ENCODE measurements at regions not wholly inside any gene's neighbourhood (a gene's known extent, or its start where the extent isn't known, plus 50 kb on each side); places are given as distances from the start of the nearest gene placed in this dataset.
"Not testable (repeated sequence)": the region's sequence is repeated elsewhere in the genome, so short reads cannot be mapped to it uniquely, and the experiment has no call there.

DNA sequence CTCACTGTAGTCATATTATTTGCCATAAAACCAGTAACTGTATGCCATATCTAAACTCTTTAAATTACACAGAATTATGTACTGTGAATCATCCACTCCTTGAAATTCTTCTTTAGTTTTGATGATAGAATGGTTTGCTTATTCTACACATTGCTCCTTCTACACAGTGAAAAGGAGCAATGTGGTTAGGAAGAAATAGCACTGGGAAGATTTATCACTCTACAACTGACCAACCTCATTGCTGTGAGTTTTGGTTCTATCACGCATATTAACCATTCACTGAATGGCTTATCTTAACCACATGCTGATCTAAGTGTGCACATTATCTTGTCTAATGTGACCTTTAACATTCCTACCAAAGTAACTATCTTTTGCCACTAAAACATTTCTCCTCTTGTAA, 415.7 kb upstream of the NDST4 start:
- BruUV-seq (replicated peaks) = no TSS peak
- no peaks in the 10 kb centered on the region for H3K27me3 ChIP-seq (ENCODE audit: control insufficient read depth in 1 of 2, insufficient read depth in 2 of 2, low read length in 2 of 2)
- FAIRE-seq (no peak), DNase-seq (ENCODE audit: low spot score) (no peak), ATAC-seq (no peak)
- H3K4me2 ChIP-seq (ENCODE audit: low read depth, low read length) = no peak overlapping the region
- POLR2A ChIA-PET = no interaction called here
- H3K4me3 ChIP-seq (replicated peaks in 1 of 3; ENCODE audit: insufficient read depth in 1 of 3, low read depth in 2 of 3, low read length in 3 of 3) = no peak overlapping the region
- no peaks in the 10 kb centered on the region for H3K4me1 ChIP-seq (ENCODE audit: insufficient read depth, low read length)
- WGBS (ENCODE audit: low lambda C conversion rate) = 42% methylated on average over 1 of the region's 1 CpG
- no peaks in the 10 kb centered on the region for H3K79me2 ChIP-seq (ENCODE audit: insufficient read depth, low read length)
- no peaks in the 10 kb centered on the region for H4K20me1 ChIP-seq (ENCODE audit: insufficient read depth, low read length)
- H2AFZ ChIP-seq (ENCODE audit: low read length) = no peak overlapping the region
- H3K36me3 ChIP-seq (replicated peaks in 1 of 2; ENCODE audit: control insufficient read depth in 1 of 2, insufficient read depth in 2 of 2, low read length in 2 of 2) = no peaks in the 10 kb centered on the region
- no peak overlapping the region for H3K9ac ChIP-seq (ENCODE audit: insufficient read depth, low read depth, low read length)
- TF ChIP-seq ZNF607 (CRISPR knock-in tag; IDR thresholded peaks at IDR 0.05; ENCODE audit: borderline replicate concordance) (no peak), KMT2B (CRISPR knock-in tag; IDR thresholded peaks at IDR 0.05) (no peak), ZMAT3 (CRISPR knock-in tag; conservative IDR thresholded peaks at IDR 0.05) (no peak), SRY (CRISPR knock-in tag; IDR thresholded peaks at IDR 0.05) (no peak), ZNF737 (CRISPR knock-in tag; IDR thresholded peaks at IDR 0.05; ENCODE audit: borderline replicate concordance) (no peak), TAF15 (IDR thresholded peaks at IDR 0.05; ENCODE audit: low read depth, low read length, poor library complexity, severe bottlenecking) (no peak), MIER3 (CRISPR knock-in tag; IDR thresholded peaks at IDR 0.05; ENCODE audit: borderline replicate concordance) (no peak), SP4 (CRISPR knock-in tag; IDR thresholded peaks at IDR 0.05) (no peak), DMAP1 (CRISPR knock-in tag; IDR thresholded peaks at IDR 0.05) (no peak)
- TF ChIP-seq, protein P1, sequence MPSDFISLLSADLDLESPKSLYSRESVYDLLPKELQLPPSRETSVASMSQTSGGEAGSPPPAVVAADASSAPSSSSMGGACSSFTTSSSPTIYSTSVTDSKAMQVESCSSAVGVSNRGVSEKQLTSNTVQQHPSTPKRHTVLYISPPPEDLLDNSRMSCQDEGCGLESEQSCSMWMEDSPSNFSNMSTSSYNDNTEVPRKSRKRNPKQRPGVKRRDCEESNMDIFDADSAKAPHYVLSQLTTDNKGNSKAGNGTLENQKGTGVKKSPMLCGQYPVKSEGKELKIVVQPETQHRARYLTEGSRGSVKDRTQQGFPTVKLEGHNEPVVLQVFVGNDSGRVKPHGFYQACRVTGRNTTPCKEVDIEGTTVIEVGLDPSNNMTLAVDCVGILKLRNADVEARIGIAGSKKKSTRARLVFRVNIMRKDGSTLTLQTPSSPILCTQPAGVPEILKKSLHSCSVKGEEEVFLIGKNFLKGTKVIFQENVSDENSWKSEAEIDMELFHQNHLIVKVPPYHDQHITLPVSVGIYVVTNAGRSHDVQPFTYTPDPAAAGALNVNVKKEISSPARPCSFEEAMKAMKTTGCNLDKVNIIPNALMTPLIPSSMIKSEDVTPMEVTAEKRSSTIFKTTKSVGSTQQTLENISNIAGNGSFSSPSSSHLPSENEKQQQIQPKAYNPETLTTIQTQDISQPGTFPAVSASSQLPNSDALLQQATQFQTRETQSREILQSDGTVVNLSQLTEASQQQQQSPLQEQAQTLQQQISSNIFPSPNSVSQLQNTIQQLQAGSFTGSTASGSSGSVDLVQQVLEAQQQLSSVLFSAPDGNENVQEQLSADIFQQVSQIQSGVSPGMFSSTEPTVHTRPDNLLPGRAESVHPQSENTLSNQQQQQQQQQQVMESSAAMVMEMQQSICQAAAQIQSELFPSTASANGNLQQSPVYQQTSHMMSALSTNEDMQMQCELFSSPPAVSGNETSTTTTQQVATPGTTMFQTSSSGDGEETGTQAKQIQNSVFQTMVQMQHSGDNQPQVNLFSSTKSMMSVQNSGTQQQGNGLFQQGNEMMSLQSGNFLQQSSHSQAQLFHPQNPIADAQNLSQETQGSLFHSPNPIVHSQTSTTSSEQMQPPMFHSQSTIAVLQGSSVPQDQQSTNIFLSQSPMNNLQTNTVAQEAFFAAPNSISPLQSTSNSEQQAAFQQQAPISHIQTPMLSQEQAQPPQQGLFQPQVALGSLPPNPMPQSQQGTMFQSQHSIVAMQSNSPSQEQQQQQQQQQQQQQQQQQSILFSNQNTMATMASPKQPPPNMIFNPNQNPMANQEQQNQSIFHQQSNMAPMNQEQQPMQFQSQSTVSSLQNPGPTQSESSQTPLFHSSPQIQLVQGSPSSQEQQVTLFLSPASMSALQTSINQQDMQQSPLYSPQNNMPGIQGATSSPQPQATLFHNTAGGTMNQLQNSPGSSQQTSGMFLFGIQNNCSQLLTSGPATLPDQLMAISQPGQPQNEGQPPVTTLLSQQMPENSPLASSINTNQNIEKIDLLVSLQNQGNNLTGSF (CRISPR knock-in tag; IDR thresholded peaks at IDR 0.05) = no peak
- TF ChIP-seq, protein P2, sequence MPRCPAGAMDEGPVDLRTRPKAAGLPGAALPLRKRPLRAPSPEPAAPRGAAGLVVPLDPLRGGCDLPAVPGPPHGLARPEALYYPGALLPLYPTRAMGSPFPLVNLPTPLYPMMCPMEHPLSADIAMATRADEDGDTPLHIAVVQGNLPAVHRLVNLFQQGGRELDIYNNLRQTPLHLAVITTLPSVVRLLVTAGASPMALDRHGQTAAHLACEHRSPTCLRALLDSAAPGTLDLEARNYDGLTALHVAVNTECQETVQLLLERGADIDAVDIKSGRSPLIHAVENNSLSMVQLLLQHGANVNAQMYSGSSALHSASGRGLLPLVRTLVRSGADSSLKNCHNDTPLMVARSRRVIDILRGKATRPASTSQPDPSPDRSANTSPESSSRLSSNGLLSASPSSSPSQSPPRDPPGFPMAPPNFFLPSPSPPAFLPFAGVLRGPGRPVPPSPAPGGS (CRISPR knock-in tag; IDR thresholded peaks at IDR 0.05) = no peak
- TF ChIP-seq, protein P3, sequence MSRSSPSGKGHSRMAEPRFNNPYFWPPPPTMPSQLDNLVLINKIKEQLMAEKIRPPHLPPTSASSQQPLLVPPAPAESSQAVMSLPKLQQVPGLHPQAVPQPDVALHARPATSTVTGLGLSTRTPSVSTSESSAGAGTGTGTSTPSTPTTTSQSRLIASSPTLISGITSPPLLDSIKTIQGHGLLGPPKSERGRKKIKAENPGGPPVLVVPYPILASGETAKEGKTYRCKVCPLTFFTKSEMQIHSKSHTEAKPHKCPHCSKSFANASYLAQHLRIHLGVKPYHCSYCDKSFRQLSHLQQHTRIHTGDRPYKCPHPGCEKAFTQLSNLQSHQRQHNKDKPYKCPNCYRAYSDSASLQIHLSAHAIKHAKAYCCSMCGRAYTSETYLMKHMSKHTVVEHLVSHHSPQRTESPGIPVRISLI (CRISPR knock-in tag; IDR thresholded peaks at IDR 0.05; ENCODE audit: borderline replicate concordance) = no peak
- in situ Hi-C loops (cut with HindIII; ENCODE audit: extremely low pct_ligation_motif_present, low pct_unique_long_range_greater_than_20kb) = no loop called here
- H3K9me3 ChIP-seq (ENCODE audit: low read length) = no peaks in the 10 kb centered on the region
- CTCF ChIA-PET (ENCODE audit: low intra/inter-chr PET ratio, low total read pairs) = no interaction called here
- no peak overlapping the region for H3K27ac ChIP-seq (ENCODE audit: extremely low read length, insufficient read depth, low read length)
- intact Hi-C loops (cut with micrococcal nuclease; ENCODE audit: unreplicated experiment) = no loop called here

DNA sequence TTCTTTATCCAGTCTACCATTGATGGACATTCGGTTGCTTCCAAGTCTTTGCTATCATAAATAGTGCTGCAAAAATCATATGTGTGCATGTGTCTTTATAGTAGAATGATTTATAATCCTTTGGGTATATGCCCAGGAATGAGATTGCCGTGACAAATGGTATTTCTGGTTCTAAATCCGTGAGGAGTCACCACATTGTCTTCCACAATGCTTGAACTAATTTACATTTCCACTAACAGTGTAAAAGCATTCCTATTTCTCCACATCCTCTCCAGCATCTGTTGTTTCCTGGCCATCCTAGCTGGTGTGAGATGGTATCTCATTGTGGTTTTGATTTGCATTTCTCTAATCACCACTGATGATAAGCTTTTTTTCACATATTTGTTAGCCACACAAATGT, 406.1 kb upstream of the NDST4 start:
- H3K9me3 ChIP-seq (ENCODE audit: low read length); intact Hi-C loops (cut with micrococcal nuclease; ENCODE audit: unreplicated experiment); H3K79me2 ChIP-seq (ENCODE audit: insufficient read depth, low read length); H3K36me3 ChIP-seq (replicated peaks in 1 of 2; ENCODE audit: control insufficient read depth in 1 of 2, insufficient read depth in 2 of 2, low read length in 2 of 2); in situ Hi-C loops (cut with HindIII; ENCODE audit: extremely low pct_ligation_motif_present, low pct_unique_long_range_greater_than_20kb); H3K9ac ChIP-seq (ENCODE audit: insufficient read depth, low read depth, low read length); BruUV-seq (replicated peaks); ATAC-seq; H3K4me3 ChIP-seq (replicated peaks in 1 of 3; ENCODE audit: insufficient read depth in 1 of 3, low read depth in 2 of 3, low read length in 3 of 3); H3K27me3 ChIP-seq (ENCODE audit: control insufficient read depth in 1 of 2, insufficient read depth in 2 of 2, low read length in 2 of 2); CTCF ChIA-PET (ENCODE audit: low intra/inter-chr PET ratio, low total read pairs); FAIRE-seq; H4K20me1 ChIP-seq (ENCODE audit: insufficient read depth, low read length); H3K4me1 ChIP-seq (ENCODE audit: insufficient read depth, low read length); H3K4me2 ChIP-seq (ENCODE audit: low read depth, low read length); DNase-seq (ENCODE audit: low spot score); H3K27ac ChIP-seq (ENCODE audit: extremely low read length, insufficient read depth, low read length); POLR2A ChIA-PET; H2AFZ ChIP-seq (ENCODE audit: low read length): not testable (repeated sequence)
- 0% methylated on average over 3 of the region's 3 CpGs for WGBS (ENCODE audit: low lambda C conversion rate)

All from HepG2 (cell line).